ENCODE measurements at regions not wholly inside any gene's neighbourhood (a gene's known extent, or its start where the extent isn't known, plus 50 kb on each side); places are given as distances from the start of the nearest gene placed in this dataset.

DNA sequence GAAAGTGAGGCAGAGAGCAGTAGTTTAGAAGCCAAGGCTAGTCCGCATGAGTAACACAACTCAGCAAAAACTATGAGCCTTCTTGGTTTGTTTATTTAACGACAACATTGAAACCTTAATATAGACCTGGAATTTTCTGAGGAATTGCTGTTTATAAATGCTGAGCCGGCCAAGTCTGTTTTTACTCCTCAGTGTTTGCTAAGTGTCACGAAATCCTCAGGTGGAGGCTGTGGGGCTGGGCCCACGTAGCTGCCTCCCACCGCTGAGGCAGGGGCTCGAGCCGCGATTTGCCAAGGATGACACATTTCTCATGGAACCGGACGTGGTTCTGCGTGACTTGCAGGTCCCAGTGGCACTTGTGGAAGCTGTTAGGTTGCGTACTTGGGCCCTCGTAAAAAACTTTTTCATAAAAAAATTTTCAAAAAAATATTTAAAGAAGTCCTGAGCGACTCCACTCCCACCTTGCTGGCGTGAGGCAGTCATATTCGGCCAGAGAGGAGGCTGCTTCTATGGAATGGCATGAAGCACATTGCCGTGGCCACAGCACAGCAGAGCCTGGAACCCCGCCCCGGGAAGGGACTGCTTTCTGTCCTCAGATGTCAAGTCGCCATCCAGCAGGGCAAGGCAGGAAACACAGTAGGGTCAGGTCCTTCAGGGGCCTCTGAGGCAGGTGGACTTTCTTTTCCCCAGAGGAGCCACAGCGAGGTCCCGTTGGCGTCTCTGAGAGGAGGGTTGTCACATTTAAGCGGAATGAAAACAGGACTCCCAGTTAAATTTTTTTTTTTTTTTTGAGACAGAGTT is 64.8 kb upstream of the PCSK6 start:
- ChIA-PET CTCF (no interaction called here), POLR2A (no interaction called here)
- TF ChIP-seq NFRKB (IDR thresholded peaks at IDR 0.05) (no peak), FOXA1 (IDR thresholded peaks at IDR 0.05) (no peak), L3MBTL2 (conservative IDR thresholded peaks at IDR 0.05) (no peak), SUZ12 (IDR thresholded peaks at IDR 0.05) (no peak), TARDBP (IDR thresholded peaks at IDR 0.05) (no peak), FOXM1 (IDR thresholded peaks at IDR 0.05; ENCODE audit: borderline replicate concordance) (no peak), SP1 (IDR thresholded peaks at IDR 0.05) (no peak), ZNF384 (IDR thresholded peaks at IDR 0.05) (no peak), HDGF (IDR thresholded peaks at IDR 0.05; ENCODE audit: borderline replicate concordance) (no peak), ARNT (IDR thresholded peaks at IDR 0.05) (no peak), CTBP1 (IDR thresholded peaks at IDR 0.05; ENCODE audit: borderline replicate concordance) (no peak)
- no peak for DNase-seq (ENCODE audit: extremely low spot score)

DNA sequence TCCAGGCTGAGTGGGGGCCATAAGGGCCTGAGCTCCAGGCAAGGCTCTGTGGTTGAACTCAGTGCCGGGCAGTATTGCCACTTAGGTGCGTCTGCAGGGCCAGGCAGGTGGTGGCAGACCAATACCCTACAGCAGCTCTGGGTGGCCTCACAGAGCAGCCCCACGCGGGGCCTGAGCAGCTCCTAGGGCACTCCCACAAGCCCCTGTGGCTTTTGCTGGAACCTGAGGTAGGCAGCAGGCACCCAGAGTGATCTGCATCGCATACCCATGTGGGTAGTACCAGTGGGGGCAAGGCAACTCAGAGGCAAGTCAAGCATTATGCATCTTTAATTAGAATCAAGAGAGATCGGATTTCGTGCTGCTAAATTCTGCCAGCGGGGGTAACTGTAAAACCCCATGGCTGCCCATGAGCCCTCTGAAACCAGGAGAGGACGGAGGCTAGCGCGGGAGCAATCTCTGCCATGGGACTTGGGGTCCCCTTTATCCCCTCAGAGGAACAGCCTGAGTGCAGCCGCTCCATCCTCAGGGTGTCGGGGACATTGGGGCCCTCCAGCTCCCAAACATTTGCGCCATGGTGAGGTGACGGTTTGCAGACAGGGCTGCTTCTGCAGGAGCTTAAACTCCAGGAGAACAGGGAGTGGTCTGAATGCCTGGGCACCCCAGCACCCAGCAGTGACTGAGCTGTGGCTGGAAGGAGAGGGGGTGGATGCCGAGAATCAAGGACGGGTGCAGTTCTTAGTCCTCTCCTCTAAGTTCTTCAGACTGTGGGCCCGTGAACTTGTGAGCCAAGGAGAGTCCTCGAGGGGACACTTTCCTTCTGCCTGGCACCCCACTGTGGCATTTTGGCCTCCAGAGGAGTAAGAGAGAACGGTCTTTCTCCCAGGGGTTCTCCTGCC is 62.4 kb upstream of the PCSK6 start:
- ChIA-PET CTCF (interaction anchor here (1.5 kb wide), 1 partner anchor 50 kb away, joined by 4 read pairs; no protein-coding TSS in a partner anchor), POLR2A (no interaction called here)
- TF ChIP-seq FOXM1 (IDR thresholded peaks at IDR 0.05; ENCODE audit: borderline replicate concordance) (no peak), BHLHE40 (IDR thresholded peaks at IDR 0.05; ENCODE audit: borderline replicate concordance) (no peak), FOXK2 (IDR thresholded peaks at IDR 0.05) (no peak), HDGF (IDR thresholded peaks at IDR 0.05; ENCODE audit: borderline replicate concordance) (no peak), L3MBTL2 (conservative IDR thresholded peaks at IDR 0.05) (no peak), CTBP1 (IDR thresholded peaks at IDR 0.05; ENCODE audit: borderline replicate concordance) (no peak), ARNT (IDR thresholded peaks at IDR 0.05) (no peak), ELF4 (IDR thresholded peaks at IDR 0.05) (no peak), NFRKB (IDR thresholded peaks at IDR 0.05) (no peak), TARDBP (IDR thresholded peaks at IDR 0.05) (no peak), SUZ12 (IDR thresholded peaks at IDR 0.05) (no peak), FOXA1 (IDR thresholded peaks at IDR 0.05) (no peak), ZNF384 (IDR thresholded peaks at IDR 0.05) (no peak), LEF1 (IDR thresholded peaks at IDR 0.05; ENCODE audit: borderline replicate concordance) (no peak), SP1 (IDR thresholded peaks at IDR 0.05) (no peak)
- TF ChIP-seq, protein P1, sequence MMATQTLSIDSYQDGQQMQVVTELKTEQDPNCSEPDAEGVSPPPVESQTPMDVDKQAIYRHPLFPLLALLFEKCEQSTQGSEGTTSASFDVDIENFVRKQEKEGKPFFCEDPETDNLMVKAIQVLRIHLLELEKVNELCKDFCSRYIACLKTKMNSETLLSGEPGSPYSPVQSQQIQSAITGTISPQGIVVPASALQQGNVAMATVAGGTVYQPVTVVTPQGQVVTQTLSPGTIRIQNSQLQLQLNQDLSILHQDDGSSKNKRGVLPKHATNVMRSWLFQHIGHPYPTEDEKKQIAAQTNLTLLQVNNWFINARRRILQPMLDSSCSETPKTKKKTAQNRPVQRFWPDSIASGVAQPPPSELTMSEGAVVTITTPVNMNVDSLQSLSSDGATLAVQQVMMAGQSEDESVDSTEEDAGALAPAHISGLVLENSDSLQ (IDR thresholded peaks at IDR 0.05): no peak
- no peak for DNase-seq (ENCODE audit: extremely low spot score)

DNA sequence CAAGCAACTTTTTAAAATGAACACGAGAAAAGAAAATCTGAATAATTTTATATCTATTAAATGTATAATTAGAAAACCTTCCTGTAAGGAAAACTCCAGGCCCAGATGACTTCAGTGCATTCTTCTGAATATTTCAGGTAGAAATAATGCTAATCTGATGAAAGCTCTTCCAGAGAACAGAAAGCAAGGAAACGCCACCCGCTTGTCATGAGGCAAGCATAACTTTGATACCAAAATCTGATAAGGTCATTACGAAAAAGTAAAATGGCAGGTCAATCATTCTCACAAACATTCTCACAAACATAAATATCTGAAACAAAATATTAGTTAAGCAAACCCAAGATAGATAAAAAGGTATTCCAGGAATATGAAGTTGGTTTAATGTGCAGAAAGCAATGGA is 60.6 kb upstream of the PCSK6 start:
- TF ChIP-seq, protein P1 (IDR thresholded peaks at IDR 0.05): no peak
- TF ChIP-seq LEF1 (IDR thresholded peaks at IDR 0.05; ENCODE audit: borderline replicate concordance) (no peak), FOXM1 (IDR thresholded peaks at IDR 0.05; ENCODE audit: borderline replicate concordance) (no peak), ZNF384 (IDR thresholded peaks at IDR 0.05) (no peak), ELF4 (IDR thresholded peaks at IDR 0.05) (no peak), SP1 (IDR thresholded peaks at IDR 0.05) (no peak), HDGF (IDR thresholded peaks at IDR 0.05; ENCODE audit: borderline replicate concordance) (no peak)
- no peak for DNase-seq (ENCODE audit: extremely low spot score)
- CTCF ChIA-PET: interaction anchor here (0.6 to 0.7 kb wide), 2 partner anchors 27 to 402 kb away, joined by 3 read pairs; no protein-coding TSS in a partner anchor
- POLR2A ChIA-PET: no interaction called here

DNA sequence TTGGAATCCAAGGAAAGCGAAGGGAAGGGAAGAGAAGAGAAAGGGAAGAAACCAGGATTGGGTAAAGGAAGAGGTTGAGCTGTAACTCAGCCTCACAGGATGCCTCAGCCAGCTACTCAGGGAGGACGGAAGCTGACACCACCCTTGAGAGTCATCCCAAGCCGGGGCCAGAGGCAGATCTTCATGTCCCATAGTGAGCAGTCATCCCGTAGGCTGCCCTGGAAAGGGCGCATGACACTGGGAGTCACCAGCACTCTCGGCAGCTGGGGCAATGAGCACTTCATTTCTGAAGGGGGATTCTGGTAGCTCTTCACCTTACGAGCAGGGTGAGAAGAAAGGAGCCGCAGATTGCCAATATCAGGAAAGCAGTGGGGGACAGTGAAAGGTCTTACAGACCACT is 60.1 kb upstream of the PCSK6 start:
- CTCF ChIA-PET: interaction anchor here (0.6 to 0.8 kb wide), 4 partner anchors 18 to 402 kb away, joined by 3 to 7 read pairs (median 3); no protein-coding TSS in a partner anchor
- POLR2A ChIA-PET: no interaction called here
- no peak for TF ChIP-seq FOXM1 (IDR thresholded peaks at IDR 0.05; ENCODE audit: borderline replicate concordance)
- no peak for TF ChIP-seq FOXA1 (IDR thresholded peaks at IDR 0.05)
- TF ChIP-seq SP1 (IDR thresholded peaks at IDR 0.05): no peak
- DNase-seq (ENCODE audit: extremely low spot score): no peak

DNA sequence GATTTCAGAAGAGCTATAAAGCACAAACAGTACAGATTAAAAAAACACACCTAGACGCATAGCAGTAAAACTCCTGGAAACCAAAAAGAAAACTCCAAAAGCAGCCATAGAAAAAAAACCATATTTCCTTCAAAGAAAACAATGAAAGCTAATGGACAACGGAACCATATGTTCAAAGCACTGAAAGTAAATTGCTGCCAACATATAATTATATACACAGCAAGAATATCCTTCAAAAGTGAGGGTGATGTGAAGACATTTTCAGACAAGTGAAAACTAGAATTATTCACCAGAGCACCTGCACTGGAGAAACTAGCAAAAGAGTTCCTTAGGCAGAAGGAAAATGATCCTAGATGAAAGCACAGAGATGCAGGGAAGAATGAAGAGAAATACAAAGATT is 58.2 kb upstream of the PCSK6 start:
- CTCF ChIA-PET: no interaction called here
- TF ChIP-seq HDGF (IDR thresholded peaks at IDR 0.05; ENCODE audit: borderline replicate concordance): no peak
- TF ChIP-seq TARDBP (IDR thresholded peaks at IDR 0.05): 0 out of 2 replicates have a peak, but pooled peaks have one; percentile 5
- DNase-seq (ENCODE audit: extremely low spot score): no peak
- POLR2A ChIA-PET: no interaction called here

DNA sequence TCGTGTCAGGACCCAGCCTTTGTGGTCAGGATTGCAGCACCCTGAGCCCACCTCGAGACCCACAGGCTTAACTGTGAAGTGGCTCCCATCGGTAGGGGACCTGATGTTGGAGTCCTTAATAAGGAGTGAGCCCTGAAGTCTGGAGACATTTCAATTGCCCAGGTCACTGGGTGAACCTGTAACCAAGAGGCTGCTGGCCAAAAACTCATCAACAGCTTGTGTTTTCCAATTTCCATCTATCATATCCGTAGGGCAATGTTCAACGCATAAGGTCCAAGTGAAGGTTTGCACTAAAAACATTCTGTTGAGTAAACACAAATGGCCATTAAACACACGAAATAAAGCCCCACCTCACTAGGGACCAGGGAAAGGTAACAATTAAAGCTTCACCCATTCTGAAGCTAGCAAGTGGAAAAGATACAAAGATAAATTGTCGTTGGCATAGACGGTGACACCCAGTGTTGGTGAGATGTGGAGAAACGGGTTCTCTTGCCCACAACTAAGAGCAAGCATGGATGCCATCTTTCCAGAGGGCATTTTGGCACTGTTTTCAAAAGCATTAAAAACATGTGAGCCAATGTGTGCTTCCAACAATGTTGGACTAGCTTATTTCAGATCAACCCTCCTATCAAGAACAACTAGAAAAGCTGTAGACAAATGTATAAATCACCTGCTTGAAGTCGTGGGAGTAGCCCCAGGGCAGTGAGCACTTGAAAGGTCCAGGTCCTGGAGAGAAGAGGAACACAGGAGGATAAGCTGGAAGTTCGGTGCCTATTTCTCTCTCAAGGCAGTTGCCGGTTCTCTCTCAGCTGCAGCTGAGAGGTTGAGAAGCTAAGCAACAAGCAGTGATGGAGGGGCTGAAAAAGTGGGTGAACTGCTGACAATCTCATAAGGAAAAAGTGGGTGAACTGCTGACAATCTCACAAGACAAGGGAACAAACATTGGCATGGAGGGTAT is 56.3 kb upstream of the PCSK6 start:
- DNase-seq (ENCODE audit: extremely low spot score): no peak
- ChIA-PET CTCF (no interaction called here), POLR2A (interaction anchor here (0.8 kb wide), 1 partner anchor 44 kb away, joined by 3 read pairs; no protein-coding TSS in a partner anchor)
- TF ChIP-seq LEF1 (IDR thresholded peaks at IDR 0.05; ENCODE audit: borderline replicate concordance) (no peak), ELF4 (IDR thresholded peaks at IDR 0.05) (no peak), SUZ12 (IDR thresholded peaks at IDR 0.05) (no peak), FOXA1 (IDR thresholded peaks at IDR 0.05) (no peak), TARDBP (IDR thresholded peaks at IDR 0.05) (no peak), BHLHE40 (IDR thresholded peaks at IDR 0.05; ENCODE audit: borderline replicate concordance) (no peak)
